PC-9 (cell line): ENCODE measurements at regions not wholly inside any gene's neighbourhood (a gene's known extent, or its start where the extent isn't known, plus 50 kb on each side); places are given as distances from the start of the nearest gene placed in this dataset.

Source experiments
- BruUV-seq: library from RNA; stranded (reverse); fragments of 400-500 nt; replicated peaks from 2 replicates; lab custom pipeline; 2021; lab: Mats Ljungman, UMichigan
- CTCF ChIA-PET: fragments of 300-600 bp; sonication (Branson Sonifier 250); formaldehyde crosslinking; loops from one replicate; lab custom pipeline; 2022; ENCODE audit warnings: antibody characterized with exemption; lab: Charles Lee
- POLR2A ChIA-PET: fragments of 300-600 bp; sonication (Branson Sonifier 250); formaldehyde crosslinking; loops from one replicate; lab custom pipeline; 2022; ENCODE audit warnings: antibody characterized with exemption; ENCODE audit not compliant: unreplicated experiment; lab: Charles Lee
- DNase-seq, 2 experiments: peaks; one replicate each; pipeline versions ENCODE4 v3.0.0 to v3.0.0-alpha.2; 2015 to 2022; ENCODE audit warnings: mixed read lengths in 1 of 2
- H2AFZ ChIP-seq: fragments of 200-600 bp; sonication (generic); 2 replicates; pipeline ENCODE4 v1.8.1; 2017; ENCODE audit warnings: antibody characterized with exemption
- H3F3A ChIP-seq: fragments of 200-600 bp; sonication (generic); 2 replicates; pipeline ENCODE4 v1.8.1; 2017; ENCODE audit warnings: antibody characterized with exemption, mild to moderate bottlenecking, low read depth; ENCODE audit not compliant: insufficient read depth
- H3K27ac ChIP-seq: fragments of 200-600 bp; sonication (generic); 2 replicates; pipeline ENCODE4 v1.6.1; 2016; ENCODE audit warnings: mixed run types
- H3K27me3 ChIP-seq: fragments of 200-600 bp; sonication (generic); 2 replicates; pipeline ENCODE4 v1.6.1; 2016; ENCODE audit warnings: low read depth, mixed run types; ENCODE audit not compliant: insufficient read depth
- H3K36me3 ChIP-seq: fragments of 200-600 bp; sonication (generic); 2 replicates; pipeline ENCODE4 v1.6.1; 2016; ENCODE audit warnings: low read depth, mixed run types
- H3K4me1 ChIP-seq: fragments of 200-600 bp; sonication (generic); replicated peaks from 2 replicates; pipeline ENCODE4 v1.6.1; 2016; ENCODE audit warnings: mixed run types; ENCODE audit not compliant: insufficient read depth
- H3K4me2 ChIP-seq: fragments of 200-600 bp; sonication (generic); 2 replicates; pipeline ENCODE4 v1.6.1; 2017; ENCODE audit warnings: mixed run types
- H3K4me3 ChIP-seq: fragments of 200-600 bp; sonication (generic); 2 replicates; pipeline ENCODE4 v1.6.1; 2016; ENCODE audit warnings: mixed run types
- H3K79me2 ChIP-seq: fragments of 200-600 bp; sonication (generic); 2 replicates; pipeline ENCODE4 v1.6.1; 2017; ENCODE audit warnings: low read depth, mixed run types
- H3K9me2 ChIP-seq: fragments of 200-600 bp; sonication (generic); 2 replicates; pipeline ENCODE4 v1.8.1; 2017; ENCODE audit warnings: mild to moderate bottlenecking; ENCODE audit not compliant: insufficient read depth
- H3K9me3 ChIP-seq: fragments of 200-600 bp; sonication (generic); 2 replicates; pipeline ENCODE4 v1.8.1; 2016; ENCODE audit warnings: low read depth; ENCODE audit not compliant: insufficient read depth
- H4K20me1 ChIP-seq: fragments of 200-600 bp; sonication (generic); 2 replicates; pipeline ENCODE4 v1.8.1; 2017; ENCODE audit not compliant: insufficient read depth
- EZH2 ChIP-seq: fragments of 200-600 bp; sonication (generic); IDR thresholded peaks from 2 replicates; pipeline ENCODE4 v1.8.0; 2017; ENCODE audit warnings: antibody characterized with exemption, low read depth
- intact Hi-C: fragments of 100-400 bp; cut with micrococcal nuclease; formaldehyde crosslinking; loops from one replicate; pipeline ENCODE4 v1.10.0; 2022; ENCODE audit not compliant: unreplicated experiment
- TF ChIP-seq, protein P1 (sequence below): fragments of 200-600 bp; sonication (generic); conservative IDR thresholded peaks from 2 replicates; pipeline ENCODE4 v1.6.1; 2017; ENCODE audit warnings: mixed run types, antibody characterized with exemption, mild to moderate bottlenecking, moderate library complexity

GRCh38 chr11:15584158-15584557 is 469.4 kb downstream of the INSC start:
- Histone ChIP-seq H3K4me1 (no peaks in the 10 kb centered on the region), H3K79me2 (no peaks in the 10 kb centered on the region), H2AFZ (no peak overlapping the region), H3K27ac (no peak overlapping the region), H3F3A (no peaks in the 10 kb centered on the region), H3K4me2 (no peak overlapping the region), H3K9me3 (no peaks in the 10 kb centered on the region), H3K4me3 (no peak overlapping the region), H3K27me3 (no peaks in the 10 kb centered on the region), H3K36me3 (no peaks in the 10 kb centered on the region), H4K20me1 (no peaks in the 10 kb centered on the region), H3K9me2 (no peaks in the 10 kb centered on the region)
- DNase-seq, result no peak
- intact Hi-C loops, result no loop called here
- CTCF ChIA-PET, result no interaction called here
- TF ChIP-seq, protein P1, sequence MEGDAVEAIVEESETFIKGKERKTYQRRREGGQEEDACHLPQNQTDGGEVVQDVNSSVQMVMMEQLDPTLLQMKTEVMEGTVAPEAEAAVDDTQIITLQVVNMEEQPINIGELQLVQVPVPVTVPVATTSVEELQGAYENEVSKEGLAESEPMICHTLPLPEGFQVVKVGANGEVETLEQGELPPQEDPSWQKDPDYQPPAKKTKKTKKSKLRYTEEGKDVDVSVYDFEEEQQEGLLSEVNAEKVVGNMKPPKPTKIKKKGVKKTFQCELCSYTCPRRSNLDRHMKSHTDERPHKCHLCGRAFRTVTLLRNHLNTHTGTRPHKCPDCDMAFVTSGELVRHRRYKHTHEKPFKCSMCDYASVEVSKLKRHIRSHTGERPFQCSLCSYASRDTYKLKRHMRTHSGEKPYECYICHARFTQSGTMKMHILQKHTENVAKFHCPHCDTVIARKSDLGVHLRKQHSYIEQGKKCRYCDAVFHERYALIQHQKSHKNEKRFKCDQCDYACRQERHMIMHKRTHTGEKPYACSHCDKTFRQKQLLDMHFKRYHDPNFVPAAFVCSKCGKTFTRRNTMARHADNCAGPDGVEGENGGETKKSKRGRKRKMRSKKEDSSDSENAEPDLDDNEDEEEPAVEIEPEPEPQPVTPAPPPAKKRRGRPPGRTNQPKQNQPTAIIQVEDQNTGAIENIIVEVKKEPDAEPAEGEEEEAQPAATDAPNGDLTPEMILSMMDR, result no peak
- no peak for TF ChIP-seq EZH2
- POLR2A ChIA-PET, result no interaction called here
- BruUV-seq, result no TSS peak

DNA sequence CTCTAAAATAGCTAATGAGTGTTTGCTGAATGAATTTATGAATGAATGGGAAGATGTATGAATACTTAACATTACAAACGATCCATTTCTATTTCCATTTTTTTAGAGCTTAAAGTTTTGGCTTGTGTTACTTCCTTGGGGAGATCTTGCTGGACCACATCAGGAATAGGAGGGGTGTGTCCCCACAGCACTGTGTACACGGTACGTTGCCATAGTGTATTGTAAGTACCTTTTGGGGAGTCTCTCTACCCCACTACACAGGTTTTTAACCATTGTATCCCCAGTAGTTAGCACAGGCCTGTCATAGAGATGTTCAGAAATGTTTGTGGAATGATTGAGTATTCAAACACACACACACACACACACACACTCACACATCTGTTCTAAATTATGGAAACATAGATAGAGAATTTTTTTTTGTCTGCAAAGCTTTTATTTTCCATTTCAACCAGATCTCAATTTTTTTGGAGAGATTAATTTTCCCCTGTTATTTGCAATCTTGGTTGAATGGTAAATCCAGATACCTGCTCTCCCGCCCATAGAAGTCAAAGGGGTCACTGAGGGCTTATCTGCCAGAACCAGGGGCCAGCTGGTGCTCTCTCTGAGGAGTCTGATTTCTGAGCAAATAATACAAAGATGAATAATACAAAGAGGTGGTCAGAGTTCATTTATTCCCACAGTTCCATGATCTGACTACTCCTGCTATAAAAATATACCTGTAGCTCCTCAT is 471.0 kb downstream of the INSC start:
- POLR2A ChIA-PET, result no interaction called here
- no peak overlapping the region for H3K27ac ChIP-seq
- H3K79me2 ChIP-seq, result no peaks in the 10 kb centered on the region
- no peaks in the 10 kb centered on the region for H3K4me1 ChIP-seq
- H3K4me3 ChIP-seq, result no peak overlapping the region
- CTCF ChIA-PET, result no interaction called here
- H2AFZ ChIP-seq, result no peak overlapping the region
- BruUV-seq, result no TSS peak
- TF ChIP-seq EZH2, result no peak
- TF ChIP-seq, protein P1, result no peak
- no peaks in the 10 kb centered on the region for H3K27me3 ChIP-seq
- no peaks in the 10 kb centered on the region for H3K9me3 ChIP-seq
- no peaks in the 10 kb centered on the region for H3K9me2 ChIP-seq
- no peaks in the 10 kb centered on the region for H3K36me3 ChIP-seq
- no peaks in the 10 kb centered on the region for H3F3A ChIP-seq
- no peak for DNase-seq
- H3K4me2 ChIP-seq, result no peak overlapping the region
- intact Hi-C loops, result no loop called here
- no peaks in the 10 kb centered on the region for H4K20me1 ChIP-seq

GRCh38 chr11:15586741-15587473 is 472.2 kb downstream of the INSC start:
- ChIA-PET POLR2A (no interaction called here), CTCF (no interaction called here)
- no peaks in the 10 kb centered on the region for H3K36me3 ChIP-seq

More at GRCh38 chr11:15586741-15587473, 472.2 kb downstream of the INSC start:
- H3K4me1 ChIP-seq, result no peaks in the 10 kb centered on the region
- H3K9me3 ChIP-seq, result no peaks in the 10 kb centered on the region
- TF ChIP-seq, protein P1, result no peak
- TF ChIP-seq EZH2, result no peak
- no peak overlapping the region for H3K4me2 ChIP-seq
- no peak for DNase-seq
- no peak overlapping the region for H3K27ac ChIP-seq
- H3K9me2 ChIP-seq, result no peaks in the 10 kb centered on the region
- H2AFZ ChIP-seq, result no peak overlapping the region
- no peak overlapping the region for H3K4me3 ChIP-seq
- no TSS peak for BruUV-seq
- intact Hi-C loops, result no loop called here
- no peaks in the 10 kb centered on the region for H3F3A ChIP-seq
- H3K27me3 ChIP-seq, result no peaks in the 10 kb centered on the region
- no peaks in the 10 kb centered on the region for H3K79me2 ChIP-seq
- no peaks in the 10 kb centered on the region for H4K20me1 ChIP-seq
